HG03432 (cell line): ENCODE measurements at regions not wholly inside any gene's neighbourhood (a gene's known extent, or its start where the extent isn't known, plus 50 kb on each side); places are given as distances from the start of the nearest gene placed in this dataset.

Experiments
- ATAC-seq: cut with Tn5 transposase; IDR thresholded peaks from one replicate; pipeline ENCODE4 v1.9.1; 2021; ENCODE audit warnings: mild to moderate bottlenecking, moderate library complexity; ENCODE audit not compliant: unreplicated experiment

DNA sequence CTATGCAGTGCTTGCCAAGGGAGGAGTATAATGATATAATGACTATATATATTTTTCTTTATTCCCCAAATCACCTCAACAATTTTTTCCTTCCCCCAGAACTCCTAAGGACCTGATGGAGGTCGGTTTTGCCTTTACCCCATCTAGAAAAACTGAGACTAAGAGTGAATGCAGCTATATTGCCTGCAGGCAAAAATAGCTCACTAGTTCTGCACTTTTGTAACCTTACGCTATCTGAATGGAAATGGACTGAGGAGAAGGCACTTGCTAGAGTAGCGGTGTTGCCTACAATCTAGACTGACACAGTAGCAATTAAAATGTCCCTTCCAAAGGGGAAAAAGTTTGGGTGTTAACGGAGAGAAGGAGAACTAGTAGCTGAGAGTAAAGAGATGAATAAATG lies 379.5 kb upstream of the SEMA6D start:
- no peak for ATAC-seq

DNA sequence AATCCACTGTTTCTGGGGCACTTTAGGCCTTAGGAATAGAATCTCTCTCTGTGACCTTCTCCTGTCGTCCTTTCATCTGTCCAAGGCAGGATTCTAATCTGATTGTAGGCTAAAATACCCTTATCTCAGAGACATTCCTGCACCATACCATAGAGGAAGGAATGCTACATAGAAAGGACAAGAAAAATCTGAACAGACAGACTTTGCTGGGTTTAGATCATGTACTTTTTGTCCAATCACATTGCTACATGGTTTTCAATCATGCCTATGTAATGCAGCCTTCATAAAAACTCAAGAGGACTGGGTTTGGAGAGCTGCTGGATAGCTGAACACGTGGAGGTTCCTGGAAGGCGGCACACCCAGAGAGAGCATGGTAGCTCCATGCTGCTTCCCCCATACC lies 378.5 kb upstream of the SEMA6D start:
- ATAC-seq, result no peak

DNA sequence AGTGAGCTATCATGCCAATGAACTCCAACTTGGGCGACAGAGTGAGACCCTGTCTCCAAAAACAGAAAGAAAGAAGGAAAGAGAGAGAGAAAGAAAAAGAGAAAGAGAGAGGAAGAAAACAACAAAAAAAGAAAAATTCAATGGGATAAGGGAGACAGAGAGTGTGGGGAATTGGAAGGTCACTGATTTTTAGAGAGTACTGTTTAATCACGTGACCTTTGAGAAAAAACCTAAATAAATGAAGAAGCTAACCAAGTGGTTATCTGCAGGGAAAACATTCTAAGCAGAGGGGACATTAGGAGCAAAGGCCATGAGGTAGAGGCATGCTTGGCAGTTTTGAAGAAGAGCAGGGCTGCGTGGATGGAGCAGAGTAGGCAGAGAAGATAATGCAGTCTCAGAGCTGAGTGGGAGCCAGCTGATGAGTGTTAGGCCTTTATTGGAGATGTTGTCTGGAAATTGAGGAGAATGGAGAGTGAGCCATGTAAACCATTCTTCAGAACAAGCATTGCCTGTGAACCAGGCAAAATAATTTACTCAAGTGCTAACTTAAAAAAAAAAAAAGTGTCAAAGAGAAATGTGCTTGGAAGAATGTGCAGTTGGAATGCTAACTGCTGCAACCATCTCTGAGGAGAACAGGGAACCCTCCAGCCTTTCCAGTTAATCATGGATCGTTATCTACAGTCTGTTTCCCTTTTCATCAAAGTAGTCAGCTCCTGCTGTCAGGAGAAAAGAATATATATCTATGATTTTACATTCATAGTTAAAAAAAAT lies 377.3 kb upstream of the SEMA6D start:
- no peak for ATAC-seq

DNA sequence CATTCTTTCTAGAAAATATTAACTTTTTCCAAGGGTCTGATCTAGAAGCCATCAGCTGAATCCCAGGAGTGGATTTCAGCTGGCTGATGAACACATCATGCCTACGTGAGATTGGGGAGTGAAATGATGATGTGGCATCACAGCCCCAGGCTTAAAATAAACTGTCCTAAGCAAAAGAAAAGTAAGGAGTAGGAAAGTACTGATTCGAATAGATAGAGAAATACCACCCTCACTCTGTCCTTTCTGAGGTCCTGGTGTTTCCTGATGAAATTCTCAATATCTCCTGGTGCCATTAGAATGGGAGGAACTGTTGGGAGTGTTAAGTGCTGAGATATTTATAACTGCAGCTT lies 376.8 kb upstream of the SEMA6D start:
- ATAC-seq, result no peak

DNA sequence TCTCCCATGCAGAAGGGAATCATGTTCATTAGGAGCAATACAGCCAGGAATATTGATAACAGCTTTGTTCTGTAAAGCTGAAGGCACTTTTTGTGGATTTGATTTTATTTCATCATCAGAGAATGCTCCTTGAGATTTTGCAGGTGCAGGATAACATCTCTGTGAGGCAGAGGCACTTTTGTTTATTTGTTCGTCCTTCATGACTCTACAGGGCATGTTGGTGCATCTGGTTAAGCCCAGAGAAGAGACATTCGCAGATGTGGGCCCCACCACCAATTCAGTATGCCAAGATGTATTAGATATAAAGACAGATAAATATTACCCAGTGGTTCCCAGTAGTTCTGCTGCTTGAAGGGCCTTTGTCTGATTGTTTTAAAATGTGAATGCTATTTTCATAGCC lies 368.1 kb upstream of the SEMA6D start:
- no peak for ATAC-seq

DNA sequence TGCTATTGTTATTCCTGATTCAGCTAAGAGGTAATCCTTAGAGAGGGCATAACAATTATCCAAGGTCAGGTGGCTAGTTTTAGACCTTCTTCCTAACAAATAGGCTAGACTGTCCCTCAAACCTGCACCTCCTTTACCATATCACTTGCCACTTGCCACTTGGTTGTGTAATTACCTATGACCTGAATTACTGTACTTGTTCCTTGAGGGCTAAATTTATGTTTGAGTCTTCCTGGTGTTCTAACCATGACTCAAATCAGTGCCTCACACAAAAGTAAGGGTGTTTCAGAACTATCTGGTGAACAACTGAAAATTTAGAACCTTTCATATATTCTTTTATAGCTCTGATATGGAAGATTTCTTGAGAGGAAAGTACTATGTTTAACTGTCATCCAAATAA lies 365.8 kb upstream of the SEMA6D start:
- ATAC-seq, result no peak

DNA sequence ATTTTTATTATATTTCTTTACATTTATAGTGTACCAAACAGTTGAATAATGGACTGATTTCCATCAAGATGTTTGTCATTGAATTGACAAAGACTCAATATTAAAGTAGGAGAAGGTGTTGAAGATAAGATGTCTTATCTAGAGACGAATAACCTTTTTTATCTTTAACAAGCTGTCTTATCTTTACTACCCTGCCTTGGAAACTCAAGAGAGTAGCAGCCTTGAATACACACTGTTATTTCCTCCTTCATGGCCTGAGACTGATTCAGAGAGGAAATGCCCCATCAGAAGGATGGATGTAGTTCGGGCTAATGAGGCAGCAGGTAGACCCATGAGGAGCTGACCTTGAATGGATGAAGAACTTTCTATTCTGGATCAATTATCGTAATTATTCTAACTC lies 365.1 kb upstream of the SEMA6D start:
- no peak for ATAC-seq

DNA sequence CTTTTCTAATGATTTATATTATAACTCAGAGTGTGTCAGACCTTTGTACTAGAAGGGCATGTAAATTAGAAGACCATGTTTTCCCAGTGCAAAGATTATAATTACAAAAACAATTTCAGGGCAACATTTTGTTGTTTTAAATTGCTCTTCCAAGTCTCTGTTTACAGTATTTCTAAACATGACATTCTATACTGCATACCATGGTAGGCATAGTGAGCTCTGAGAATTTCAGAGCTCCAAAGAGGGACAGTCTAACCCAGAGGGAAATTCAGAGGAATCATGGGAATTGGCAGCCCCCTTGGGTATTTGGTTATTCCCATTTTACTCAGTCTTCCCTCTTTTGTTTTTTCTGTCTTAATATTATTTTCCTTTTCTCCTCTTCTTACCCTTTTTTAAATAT lies 361.5 kb upstream of the SEMA6D start:
- no peak for ATAC-seq

DNA sequence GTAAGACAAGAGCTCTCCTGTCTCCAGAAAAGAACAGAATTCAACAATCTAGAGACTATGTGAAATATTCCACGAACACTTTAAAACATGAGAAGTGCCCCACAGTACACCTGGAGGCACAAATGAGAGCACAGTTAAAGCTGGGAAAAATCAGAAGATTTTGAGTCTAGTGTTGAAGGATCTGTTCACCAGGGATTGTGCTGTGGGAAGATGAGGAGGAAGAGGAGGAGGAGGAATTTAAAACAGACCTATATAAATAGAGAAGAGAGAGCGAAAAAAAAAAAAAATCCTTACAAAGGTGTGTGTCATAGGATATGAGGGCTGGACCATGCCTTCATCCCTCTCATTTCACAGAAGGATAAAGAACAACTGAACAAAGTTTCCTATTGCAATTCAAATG lies 361.0 kb upstream of the SEMA6D start:
- ATAC-seq, result no peak

DNA sequence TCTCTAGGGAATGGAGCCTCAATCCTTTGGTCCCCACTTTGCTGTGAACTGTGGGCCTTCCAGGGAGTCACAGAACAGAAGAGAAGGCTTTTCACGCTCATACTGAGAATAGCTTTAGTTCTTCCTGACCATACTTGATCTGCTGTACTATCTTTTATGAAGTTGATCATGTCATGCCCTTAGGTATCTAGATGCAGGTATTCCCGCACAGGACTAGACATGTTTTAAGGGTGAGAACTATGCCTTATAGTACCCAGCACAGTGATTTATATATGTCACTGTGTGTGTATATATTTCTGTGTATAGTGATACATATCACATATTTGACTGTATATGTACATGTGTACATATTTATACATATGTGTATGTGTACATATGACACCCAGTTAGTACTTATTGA lies 358.4 kb upstream of the SEMA6D start:
- no peak for ATAC-seq

DNA sequence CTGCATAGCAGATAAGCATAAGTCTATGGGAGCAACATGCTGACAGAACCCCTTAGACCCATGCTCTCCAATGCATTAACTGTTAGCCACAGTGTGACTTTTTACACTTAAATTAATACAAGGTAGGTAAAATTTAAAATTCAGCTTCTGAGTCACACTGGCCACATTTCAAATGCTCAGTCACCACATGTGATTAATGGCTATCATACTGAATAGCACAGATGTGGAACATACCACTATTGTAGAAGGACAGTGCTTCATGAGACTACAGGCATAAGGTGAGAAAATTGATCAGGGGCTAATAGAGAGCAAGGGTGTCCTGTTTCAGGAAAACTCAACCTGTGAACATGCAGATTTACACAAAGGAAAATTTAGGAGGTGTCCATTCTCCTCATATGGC lies 357.0 kb upstream of the SEMA6D start:
- no peak for ATAC-seq

DNA sequence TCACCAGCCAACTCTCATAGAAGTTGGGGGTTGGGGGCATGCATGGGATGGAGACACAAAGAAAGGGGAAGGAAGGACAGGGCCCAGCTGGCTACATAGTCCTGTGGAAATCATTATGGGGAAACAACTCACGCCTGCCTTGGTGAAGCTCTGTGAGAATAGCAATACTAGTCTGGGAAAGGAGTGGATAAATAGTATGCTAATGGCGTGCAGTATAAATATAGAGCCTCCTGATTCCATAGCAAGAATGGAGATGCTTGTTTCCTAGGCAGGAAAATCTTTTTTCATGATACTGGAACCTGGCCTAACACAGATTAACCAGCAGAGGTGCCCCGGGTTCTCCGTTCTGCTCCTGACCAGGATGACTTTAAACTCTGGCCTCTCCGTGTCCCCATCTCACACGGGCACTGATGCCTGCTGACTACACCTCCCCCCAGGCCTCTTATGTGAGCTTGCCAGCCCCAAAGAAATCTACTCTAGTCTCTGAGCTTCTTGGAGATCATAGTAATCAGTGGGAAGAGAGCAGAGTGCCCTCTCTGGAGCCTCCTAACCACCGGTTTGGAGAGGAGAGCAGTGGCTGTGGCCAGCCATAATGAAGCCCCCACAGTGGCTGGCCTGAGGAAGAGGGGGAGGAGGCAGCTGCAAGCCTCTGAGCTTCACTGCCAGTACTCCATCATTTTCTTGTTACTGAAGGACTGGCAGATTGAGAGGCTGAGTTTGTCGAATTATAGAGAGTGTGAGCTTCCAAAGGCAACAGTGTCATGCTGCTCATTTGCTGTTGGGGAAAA lies 355.0 kb upstream of the SEMA6D start:
- no peak for ATAC-seq

DNA sequence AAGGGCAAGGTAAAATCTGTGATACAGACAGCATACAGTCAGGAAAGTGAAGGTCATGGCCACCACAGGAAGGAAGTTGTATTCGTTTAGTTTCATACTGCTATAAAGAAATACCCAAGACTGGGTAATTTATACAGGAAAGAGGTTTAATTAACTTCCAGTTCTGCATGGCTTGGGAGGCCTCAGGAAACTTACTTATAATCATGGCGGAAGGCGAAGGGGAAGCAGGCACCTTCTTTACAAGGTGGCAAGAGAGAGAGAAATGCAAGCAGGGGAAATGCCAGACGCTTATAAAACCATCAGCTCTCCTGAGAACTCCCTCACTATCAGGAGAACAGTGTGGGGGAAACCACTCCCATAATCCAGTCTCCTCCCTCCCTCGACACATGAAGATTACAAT lies 353.7 kb upstream of the SEMA6D start:
- no peak for ATAC-seq

DNA sequence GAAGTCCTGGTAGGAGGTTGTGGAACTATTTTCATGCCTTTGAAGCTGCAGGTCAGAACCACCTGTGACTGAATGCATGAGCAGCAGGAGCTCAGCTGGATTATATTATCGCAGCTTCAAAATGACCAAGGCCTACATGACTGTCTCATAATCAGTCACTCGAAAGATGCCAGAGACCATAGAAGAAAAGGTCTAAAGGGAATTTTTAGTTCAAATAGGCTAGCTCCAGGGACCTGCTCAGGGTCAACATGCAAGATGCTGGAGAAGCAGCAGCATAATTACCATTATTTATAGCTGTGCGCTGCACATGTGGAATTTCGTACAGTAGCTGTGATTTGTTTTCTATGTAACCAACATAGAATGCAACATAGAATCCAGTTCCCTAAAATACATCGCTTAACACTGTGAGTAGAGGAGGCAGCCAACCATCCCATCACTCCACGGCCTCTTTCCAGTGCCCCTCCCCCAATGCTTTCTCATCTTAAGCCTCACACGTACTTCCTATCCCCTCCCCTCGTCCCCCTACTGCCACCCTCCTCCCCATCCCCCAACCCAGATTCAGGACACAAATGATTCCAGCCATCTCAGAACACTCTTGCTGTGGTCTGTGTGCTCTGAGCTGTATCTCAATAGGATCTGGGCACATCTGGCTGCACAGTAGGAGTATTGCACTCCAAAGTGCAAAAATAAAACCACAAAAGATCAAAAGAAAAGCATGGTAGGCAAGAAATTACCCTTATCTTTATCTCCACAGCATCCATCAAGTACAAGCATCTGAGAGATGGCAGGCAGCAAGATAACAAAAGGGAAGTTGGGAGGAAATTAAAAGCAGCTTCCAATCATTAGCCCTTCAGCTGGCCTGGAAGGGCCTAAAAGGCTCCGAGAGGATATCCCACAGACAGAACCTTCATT lies 352.8 kb upstream of the SEMA6D start:
- no peak for ATAC-seq

DNA sequence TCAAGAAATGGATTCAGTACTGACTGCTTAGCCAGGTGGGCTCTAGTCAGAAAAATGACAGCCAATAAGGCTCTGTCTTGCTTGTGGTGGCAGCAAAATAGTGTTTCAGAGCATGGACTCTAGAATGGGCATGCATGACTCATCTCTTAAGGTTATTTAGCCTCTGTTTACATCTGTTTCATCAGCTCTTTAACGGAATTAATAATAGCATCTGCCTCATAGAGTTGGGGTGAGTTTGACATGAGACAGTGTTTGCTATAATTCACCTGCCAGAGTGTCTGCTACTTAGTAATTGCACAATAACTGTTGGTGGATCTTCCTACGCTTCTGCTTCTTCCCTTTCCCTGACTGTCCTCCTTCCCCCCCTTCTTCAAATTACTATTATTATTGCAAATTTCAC lies 350.4 kb upstream of the SEMA6D start:
- no peak for ATAC-seq

DNA sequence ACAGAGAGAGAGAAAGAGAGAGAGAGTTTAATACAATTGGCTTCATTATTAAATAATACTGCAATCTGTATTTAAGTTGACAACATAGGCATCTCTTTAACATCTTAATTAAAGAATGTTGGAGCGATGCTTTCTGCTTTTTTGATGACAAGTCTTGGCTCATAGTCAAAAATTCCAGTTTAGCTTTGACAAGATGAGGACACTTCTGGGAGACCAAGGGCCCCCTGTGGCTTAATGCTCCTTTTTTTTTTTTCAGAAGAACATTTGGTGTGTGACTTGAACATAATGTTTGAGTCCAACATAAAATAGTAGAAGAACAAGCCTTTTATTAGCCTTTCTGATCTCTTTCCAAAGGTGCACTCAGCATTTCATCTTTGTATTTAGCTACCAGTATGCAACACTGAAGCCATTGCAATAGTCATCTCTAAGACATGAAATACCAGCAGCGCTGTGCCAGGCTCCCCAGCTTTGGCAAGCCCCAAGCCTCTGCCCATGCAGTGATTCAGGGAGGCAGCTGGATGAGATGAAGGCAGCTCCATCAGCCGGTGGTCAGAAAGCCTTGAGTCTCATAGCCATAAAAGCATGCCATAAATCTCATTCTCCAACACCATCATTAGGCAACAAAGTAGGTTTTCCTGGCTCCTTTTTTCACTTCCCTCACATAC lies 349.4 kb upstream of the SEMA6D start:
- no peak for ATAC-seq

DNA sequence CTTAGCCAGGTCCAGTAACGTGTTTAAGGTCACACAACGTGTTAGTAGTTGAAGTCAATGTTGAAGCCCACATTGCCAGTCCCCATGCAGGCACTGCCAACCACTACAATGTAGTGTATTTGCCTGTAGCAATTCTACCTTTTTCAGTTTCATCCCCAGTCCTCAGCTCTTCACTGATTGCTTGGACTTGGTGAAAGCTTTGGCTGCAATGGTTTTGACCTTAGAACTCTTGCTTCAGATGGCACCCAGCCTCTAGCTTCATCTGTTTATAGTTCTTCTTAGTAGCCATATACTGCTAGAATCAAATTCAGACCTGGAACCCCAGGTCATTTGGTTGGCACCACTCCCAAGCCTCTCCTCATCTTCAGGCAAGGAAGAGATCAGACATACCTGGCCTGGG lies 345.4 kb upstream of the SEMA6D start:
- no peak for ATAC-seq

DNA sequence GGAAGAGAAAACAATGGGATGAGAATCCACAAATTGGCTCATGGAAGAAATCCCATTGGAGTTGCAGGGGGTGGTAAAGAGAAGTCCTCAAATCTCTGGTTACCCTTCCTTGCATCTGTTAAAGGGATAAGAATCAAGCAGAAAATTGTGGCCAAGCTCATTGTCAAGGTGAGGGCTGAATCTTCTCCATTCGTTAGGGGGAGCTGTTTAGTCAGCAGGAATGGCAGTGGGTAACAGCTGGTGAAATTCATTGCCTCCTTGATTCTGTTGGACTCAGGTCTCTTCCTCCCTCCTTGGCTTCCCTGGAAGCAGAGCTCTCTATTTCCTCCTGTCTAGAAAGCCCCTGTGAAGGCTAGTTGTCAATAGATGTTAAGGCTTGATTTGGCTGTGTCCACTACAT lies 343.1 kb upstream of the SEMA6D start:
- ATAC-seq, result no peak

DNA sequence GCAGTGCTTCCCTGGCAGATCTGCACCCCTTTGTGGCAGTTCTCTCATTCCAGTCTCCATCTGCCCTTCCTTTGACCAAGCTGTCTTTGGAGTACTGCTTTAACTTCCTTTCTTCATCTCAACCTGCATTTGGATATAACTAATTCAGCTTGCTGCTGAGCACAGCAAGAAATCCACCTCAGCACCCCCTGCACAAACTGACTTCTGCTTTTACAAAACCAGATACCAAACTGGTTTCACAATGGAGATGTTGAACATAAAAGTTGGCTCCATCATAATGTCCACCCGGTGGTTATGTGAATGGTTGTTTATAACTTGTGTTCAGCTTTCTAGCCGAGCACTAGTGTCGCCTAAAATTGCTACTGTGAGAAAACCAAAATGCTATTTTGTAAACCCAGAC lies 341.1 kb upstream of the SEMA6D start:
- ATAC-seq, result no peak

DNA sequence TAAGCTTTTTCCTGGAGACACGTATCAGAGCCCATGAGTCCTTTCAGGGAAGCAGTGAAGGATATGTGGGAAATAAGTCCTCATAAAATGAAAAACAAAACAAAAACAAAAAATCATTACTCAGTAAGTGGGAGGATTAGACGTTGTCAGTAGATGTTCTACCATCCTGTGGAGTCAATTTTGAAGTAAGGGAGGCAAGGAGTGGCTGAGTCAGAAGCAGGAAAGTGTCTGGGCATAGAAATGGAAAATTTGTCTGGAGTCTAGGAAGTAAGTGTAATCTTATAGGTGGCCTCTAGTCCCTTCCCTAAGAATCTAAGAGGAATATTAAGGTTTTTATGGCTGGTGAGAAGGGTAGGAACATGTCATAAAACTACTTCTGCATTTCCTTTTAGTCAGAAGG lies 339.8 kb upstream of the SEMA6D start:
- no peak for ATAC-seq

DNA sequence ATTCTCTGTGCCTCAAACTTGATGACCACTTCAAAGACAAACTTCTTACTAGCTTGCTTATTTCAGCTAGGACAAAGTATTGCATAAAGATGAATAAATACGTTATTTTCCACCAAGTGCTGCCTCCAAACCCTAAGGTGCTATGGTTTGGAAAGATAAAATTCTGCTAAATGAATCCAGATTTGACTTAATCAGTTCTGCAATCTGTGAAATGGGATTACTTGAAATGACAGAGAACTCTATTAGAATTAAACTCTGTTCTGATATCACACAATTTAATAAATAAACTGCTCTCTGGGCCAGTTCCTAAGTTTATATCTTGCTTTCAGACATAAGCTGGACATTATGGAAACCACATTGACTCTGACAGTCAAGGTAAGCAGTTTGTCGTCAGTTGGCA lies 338.8 kb upstream of the SEMA6D start:
- no peak for ATAC-seq
